Panc1 (cell line): ENCODE measurements at regions not wholly inside any gene's neighbourhood (a gene's known extent, or its start where the extent isn't known, plus 50 kb on each side); places are given as distances from the start of the nearest gene placed in this dataset.

Source experiments
- ATAC-seq: fragments of 200-7000 bp; cut with Tn5 transposase; 2 replicates; pipeline ENCODE4 v1.9.1; 2020; ENCODE audit warnings: mild to moderate bottlenecking, moderate library complexity
- BruUV-seq: library from RNA; stranded (reverse); fragments of 400-500 nt; replicated peaks from 2 replicates; lab custom pipeline; 2021; lab: Mats Ljungman, UMichigan
- CTCF ChIA-PET: fragments of 300-600 bp; sonication (Branson Sonifier 250); formaldehyde crosslinking; loops from one replicate; lab custom pipeline; 2022; ENCODE audit warnings: antibody characterized with exemption; lab: Charles Lee
- POLR2A ChIA-PET: fragments of 300-600 bp; sonication (Branson Sonifier 250); formaldehyde crosslinking; loops from one replicate; lab custom pipeline; 2022; ENCODE audit warnings: antibody characterized with exemption; lab: Charles Lee
- DNase-seq: peaks from one replicate; pipeline ENCODE4 v3.0.0-alpha.2; 2010; ENCODE audit warnings: low read depth, low spot score
- H3K27ac ChIP-seq: 2 replicates; pipeline ENCODE4 v1.5.1; 2011; ENCODE audit warnings: mild to moderate bottlenecking, low read length, inconsistent platforms
- H3K27me3 ChIP-seq: fragments of 200-500 bp; sonication (Bioruptor generic); 2 replicates; pipeline ENCODE4 v1.6.0; 2014; ENCODE audit warnings: low read length, inconsistent platforms; ENCODE audit not compliant: control insufficient read depth, insufficient read depth
- H3K36me3 ChIP-seq: fragments of 200-500 bp; sonication (Bioruptor generic); 2 replicates; pipeline ENCODE4 v1.5.1; 2014; ENCODE audit warnings: inconsistent platforms, mild to moderate bottlenecking, low read length, moderate library complexity; ENCODE audit not compliant: control insufficient read depth, insufficient read depth
- H3K4me1 ChIP-seq: 2 replicates; pipeline ENCODE4 v1.5.1; 2011; ENCODE audit warnings: inconsistent platforms, mild to moderate bottlenecking, low read length, moderate library complexity; ENCODE audit not compliant: control insufficient read depth, insufficient read depth
- H3K4me3 ChIP-seq, 2 experiments: 2 replicates each; pipeline ENCODE4 v1.5.1; 2011 to 2012; ENCODE audit warnings: low read depth in 2 of 2, low read length in 2 of 2, mild to moderate bottlenecking in 2 of 2, inconsistent platforms in 1 of 2, moderate library complexity in 1 of 2
- H3K9me3 ChIP-seq: fragments of 200-500 bp; sonication (Bioruptor generic); 2 replicates; pipeline ENCODE4 v1.5.1; 2014; ENCODE audit warnings: low read depth, mild to moderate bottlenecking, inconsistent platforms, low read length, moderate library complexity; ENCODE audit not compliant: control insufficient read depth, insufficient read depth
- CTCF ChIP-seq: fragments of 450-650 bp; IDR thresholded peaks from 2 replicates; pipeline ENCODE4 v1.5.1; 2017; ENCODE audit warnings: mild to moderate bottlenecking
- POLR2AphosphoS5 ChIP-seq: IDR thresholded peaks from 2 replicates; pipeline ENCODE4 v1.6.1; 2012; ENCODE audit warnings: mild to moderate bottlenecking, low read depth, low read length, moderate library complexity
- REST ChIP-seq, 2 experiments: IDR thresholded peaks; 2 replicates each; pipeline ENCODE4 v1.6.1; 2011 to 2012; ENCODE audit warnings: low read depth in 2 of 2, control low read depth in 1 of 2, low read length in 1 of 2, mild to moderate bottlenecking in 1 of 2, moderate library complexity in 1 of 2; ENCODE audit not compliant: insufficient read depth in 1 of 2
- SIN3A ChIP-seq: IDR thresholded peaks from 2 replicates; pipeline ENCODE4 v1.6.1; 2012; ENCODE audit warnings: low read depth, mild to moderate bottlenecking, low read length, moderate library complexity, borderline replicate concordance; ENCODE audit not compliant: insufficient read depth
- TCF7L2 ChIP-seq: IDR thresholded peaks from 2 replicates; pipeline ENCODE4 v1.6.1; 2011; ENCODE audit warnings: mild to moderate bottlenecking, low read depth, low read length, inconsistent platforms
- in situ Hi-C: cut with HindIII; loops from 2 replicates; pipeline ENCODE4 v1.10.0; 2016; ENCODE audit warnings: low sequenced_read_pairs, low pct_unique_long_range_greater_than_20kb
- intact Hi-C: fragments of 100-400 bp; cut with micrococcal nuclease; formaldehyde crosslinking; loops from one replicate; pipeline ENCODE4 v1.10.0; 2022; ENCODE audit not compliant: unreplicated experiment

- no peak for TF ChIP-seq REST (IDR thresholded peaks at IDR 0.05; ENCODE audit: insufficient read depth in 1 of 2, low read depth in 2 of 2, low read length in 1 of 2)
- no peak for TF ChIP-seq CTCF
- no peak for TF ChIP-seq TCF7L2
- TF ChIP-seq SIN3A = no peak
- no peak for TF ChIP-seq POLR2AphosphoS5
- intact Hi-C loops (no loop called here), in situ Hi-C loops (no loop called here)
- no TSS peak for BruUV-seq
- Histone ChIP-seq H3K4me1 (no peaks in the 10 kb centered on the region), H3K36me3 (no peaks in the 10 kb centered on the region), H3K27me3 (peaks cover 25% of the 10 kb centered on the region), H3K4me3 (no peak overlapping the region), H3K9me3 (no peaks in the 10 kb centered on the region), H3K27ac (no peak overlapping the region)
- ChIA-PET POLR2A (no interaction called here), CTCF (interaction anchor here (0.7 to 1.0 kb wide), 2 partner anchors 8 to 19 kb away, joined by 3 to 4 read pairs; no protein-coding TSS in a partner anchor)
- ATAC-seq = no peak
- DNase-seq = no peak
Observed at GRCh38 chr6:111992851-111993250, 61.1 kb upstream of the CCN6 start.

GRCh38 chr6:111993342-111993741, 60.6 kb upstream of the CCN6 start:
- Histone ChIP-seq H3K4me1 (no peaks in the 10 kb centered on the region), H3K27me3 (peaks cover 25% of the 10 kb centered on the region), H3K9me3 (no peaks in the 10 kb centered on the region), H3K36me3 (no peaks in the 10 kb centered on the region), H3K4me3 (no peak overlapping the region), H3K27ac (no peak overlapping the region)
- BruUV-seq = no TSS peak
- no peak for TF ChIP-seq REST (IDR thresholded peaks at IDR 0.05; ENCODE audit: insufficient read depth in 1 of 2, low read depth in 2 of 2, low read length in 1 of 2)
- no peak for TF ChIP-seq TCF7L2
- no peak for TF ChIP-seq CTCF
- no peak for TF ChIP-seq SIN3A
- TF ChIP-seq POLR2AphosphoS5 = no peak
- ChIA-PET POLR2A (no interaction called here), CTCF (no interaction called here)
- DNase-seq = no peak
- intact Hi-C loops = no loop called here
- in situ Hi-C loops = no loop called here
- no peak for ATAC-seq
